ENCODE measurements at regions not wholly inside any gene's neighbourhood (a gene's known extent, or its start where the extent isn't known, plus 50 kb on each side); places are given as distances from the start of the nearest gene placed in this dataset.

DNA sequence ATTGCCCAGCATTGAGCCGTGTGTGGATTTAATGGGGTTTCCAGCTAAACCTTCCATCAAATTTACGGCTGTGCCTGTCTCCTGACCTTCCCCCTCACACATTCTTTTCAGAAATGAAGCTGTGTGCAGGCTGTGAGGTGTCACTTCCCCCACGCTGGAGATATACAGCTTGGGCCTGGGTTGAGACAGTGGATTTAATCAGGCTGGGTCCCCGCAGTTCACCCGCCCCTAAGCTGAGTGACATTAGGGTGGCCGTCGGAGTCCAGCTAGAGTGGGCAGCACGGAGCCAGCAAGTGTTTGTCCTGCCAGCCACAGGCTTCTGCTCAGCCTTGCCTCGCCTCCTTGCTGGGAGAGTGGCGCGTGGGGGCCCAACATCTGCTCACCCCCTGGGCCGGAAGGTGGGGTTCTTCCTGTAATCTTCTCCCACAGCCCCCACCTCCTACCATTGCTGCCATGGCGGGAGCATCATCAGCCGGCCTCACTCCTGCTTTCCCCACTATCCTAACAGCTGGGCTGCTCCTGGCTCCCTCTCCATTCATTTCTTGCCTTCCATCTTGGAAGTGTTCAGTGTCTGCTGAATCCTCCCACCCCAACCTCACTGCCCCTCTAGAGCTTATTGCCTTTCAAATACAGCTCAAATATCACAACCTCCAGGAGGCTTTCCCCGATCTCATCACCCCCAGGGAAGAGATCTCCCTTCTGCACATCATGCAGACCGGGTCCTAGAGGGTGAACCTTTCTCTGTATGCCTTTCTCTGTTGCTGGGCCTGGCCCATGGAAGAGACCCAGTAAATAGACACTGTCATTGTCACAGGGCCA, 149.0 kb downstream of the GLI2 start:
- no peak for DNase-seq

GRCh38 chr2:120885321-120885720, 149.7 kb downstream of the GLI2 start:
- no peak for DNase-seq

GRCh38 chr2:120885749-120886148, 150.1 kb downstream of the GLI2 start:
- DNase-seq, result no peak

- DNase-seq, result no peak
Observed at GRCh38 chr2:120886534-120887319, 151.1 kb downstream of the GLI2 start.

DNA sequence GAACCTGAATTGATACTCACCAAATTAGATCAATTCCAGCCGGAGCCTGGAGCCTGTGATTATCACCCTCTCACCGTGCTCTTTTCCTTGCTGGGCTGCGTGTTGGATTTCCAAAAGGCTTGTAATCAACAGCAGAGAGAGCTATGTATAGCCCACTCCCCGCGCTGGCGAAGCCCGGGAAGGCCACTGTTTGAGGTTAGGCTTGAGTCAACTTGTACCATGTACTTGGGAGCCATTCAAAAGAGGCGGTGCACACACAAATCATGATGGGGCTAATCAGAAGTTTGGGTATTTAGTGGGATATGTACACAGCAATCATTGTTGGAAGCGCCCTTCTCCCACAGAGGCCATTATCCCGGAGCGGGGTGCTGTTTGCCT, 151.6 kb downstream of the GLI2 start:
- DNase-seq, result peak; percentile 33

DNA sequence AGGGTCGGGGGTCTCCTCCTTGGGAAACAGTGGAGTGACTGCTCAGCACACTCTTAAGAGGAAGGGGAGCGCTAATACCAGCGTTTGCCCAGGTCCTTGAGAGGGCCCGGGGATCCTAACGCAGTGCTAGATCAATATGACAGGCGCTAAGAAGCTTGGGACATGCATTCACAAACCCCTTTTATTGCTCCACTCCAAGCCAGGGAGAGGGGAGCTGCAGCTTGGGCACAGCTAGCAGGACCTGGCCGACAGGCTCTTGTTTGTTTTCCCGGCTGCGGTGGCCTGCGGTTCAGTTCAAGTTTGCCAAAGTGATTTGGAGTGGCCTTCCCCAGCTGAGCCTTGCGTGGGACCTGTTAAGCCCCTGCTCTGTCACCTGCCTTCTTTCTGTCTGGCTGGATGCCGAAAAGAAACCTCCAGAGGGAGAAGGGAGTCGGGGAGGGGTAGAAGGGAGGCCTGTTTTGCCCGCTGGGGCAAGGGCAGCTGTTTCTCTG, 152.1 kb downstream of the GLI2 start:
- DNase-seq, result peak; percentile 30

DNA sequence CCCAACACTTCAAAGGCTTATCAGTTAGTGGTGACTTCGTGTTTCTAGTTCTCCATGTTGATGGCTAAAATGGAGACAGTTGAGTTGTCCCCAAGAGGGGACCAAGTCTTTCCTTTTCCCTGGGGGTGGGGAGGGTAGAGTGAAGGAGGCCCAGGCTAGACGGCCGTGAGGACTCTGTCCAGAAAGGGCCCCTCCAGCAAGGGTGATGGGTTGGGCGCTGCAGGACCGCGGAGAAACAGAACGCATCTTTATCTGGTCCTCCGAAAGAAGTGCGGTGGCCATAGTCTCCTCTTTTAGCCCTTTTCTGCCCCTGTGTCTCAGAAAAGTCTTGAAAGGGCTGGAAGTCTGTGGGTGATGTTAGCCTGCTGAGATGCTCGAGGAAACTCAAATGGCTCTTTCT, 153.2 kb downstream of the GLI2 start:
- no peak for DNase-seq

DNA sequence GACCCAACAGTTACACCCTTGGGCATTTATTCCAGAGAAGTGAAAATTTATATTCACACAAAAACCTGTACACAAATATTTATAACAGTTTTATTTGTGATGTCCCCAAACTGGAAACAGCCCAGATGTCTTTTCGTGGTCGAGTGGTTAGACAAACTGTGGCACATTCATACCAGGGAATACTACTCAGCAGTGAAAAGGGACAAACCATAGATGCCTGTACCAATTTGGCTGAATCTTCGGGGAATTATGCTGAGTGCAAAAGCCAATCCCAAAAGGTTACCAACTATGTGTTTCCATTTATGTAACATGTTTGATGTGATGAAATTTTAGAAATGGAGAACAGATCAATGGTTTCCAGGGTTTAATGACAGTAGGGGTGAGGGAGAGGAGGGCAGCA, 154.3 kb downstream of the GLI2 start:
- DNase-seq, result no peak

GRCh38 chr2:120890566-120891360, 155.1 kb downstream of the GLI2 start:
- DNase-seq, result no peak

DNA sequence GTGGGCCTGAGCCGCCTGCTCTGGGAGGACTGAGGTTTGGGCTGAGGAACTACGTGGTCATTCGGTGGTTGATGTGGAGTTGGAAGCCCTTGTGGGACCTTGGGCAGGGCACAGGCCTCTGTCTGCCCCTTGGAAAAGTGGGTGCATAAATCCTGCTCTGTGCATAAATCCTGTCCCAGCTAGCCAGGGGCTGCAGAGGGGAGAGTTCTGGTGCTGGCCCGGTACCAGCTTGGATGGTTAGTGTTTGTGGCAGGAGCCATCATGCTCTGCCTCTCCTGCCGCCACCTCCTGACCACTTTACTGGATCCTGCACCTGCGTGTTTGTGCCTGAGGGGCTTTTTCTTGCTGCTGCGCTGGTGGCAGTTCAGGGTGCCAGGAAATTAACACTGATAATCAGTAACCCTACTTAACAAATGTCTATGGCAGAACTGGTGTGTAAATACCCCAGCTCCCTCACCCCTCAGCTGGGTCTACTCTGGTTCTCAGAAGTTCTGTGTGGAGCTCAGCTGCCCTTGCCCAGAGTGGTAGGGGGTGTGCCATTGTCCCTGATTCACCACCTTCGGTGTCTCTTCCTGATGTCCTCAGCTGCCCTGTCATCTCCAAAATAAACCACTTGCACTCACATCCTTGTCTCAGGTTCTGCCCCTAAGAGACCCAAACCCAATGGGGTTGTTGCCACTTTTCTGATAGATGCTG, 156.8 kb downstream of the GLI2 start:
- DNase-seq, result no peak

GRCh38 chr2:120892967-120893667, 157.4 kb downstream of the GLI2 start:
- DNase-seq, result no peak

DNA sequence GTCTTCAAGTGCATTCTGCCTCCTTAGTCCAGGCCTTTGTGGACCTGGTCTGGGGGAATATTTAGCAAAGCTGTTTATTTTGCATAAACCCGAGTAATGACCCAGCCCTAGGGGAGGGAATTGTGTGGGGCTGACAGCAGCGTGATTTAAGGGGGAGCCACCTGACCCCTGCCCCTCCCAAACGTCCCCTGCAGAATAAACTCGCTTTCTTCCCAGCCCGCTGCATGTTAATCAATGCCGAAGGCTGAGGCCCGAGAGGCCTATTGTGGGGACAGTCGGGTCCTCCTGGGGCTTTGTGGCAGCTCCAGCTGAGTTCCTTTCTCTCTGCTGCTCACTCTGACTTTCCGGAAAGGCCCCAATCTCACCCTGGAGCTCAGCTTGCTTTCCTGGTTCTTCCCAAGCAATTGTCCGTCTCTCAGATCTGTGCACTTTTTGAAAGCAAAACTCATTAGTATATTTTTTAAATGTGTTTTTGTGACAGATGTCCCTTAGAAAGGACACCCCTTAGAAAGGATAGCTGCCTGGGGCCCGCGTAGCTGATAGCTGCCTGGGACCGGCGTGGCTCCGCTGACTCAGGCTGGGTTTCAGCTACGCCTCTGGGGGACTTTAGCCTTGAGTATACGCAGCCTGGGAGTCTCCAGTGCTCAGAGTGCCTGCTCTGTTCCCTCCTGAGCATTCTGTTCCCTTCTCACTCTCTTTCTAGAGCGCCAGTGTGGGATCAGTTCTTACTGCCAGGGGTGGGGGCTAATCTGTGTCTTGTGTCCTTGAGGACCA, 158.3 kb downstream of the GLI2 start:
- DNase-seq, result no peak

GRCh38 chr2:120894966-120895365, 159.3 kb downstream of the GLI2 start:
- no peak for DNase-seq

DNA sequence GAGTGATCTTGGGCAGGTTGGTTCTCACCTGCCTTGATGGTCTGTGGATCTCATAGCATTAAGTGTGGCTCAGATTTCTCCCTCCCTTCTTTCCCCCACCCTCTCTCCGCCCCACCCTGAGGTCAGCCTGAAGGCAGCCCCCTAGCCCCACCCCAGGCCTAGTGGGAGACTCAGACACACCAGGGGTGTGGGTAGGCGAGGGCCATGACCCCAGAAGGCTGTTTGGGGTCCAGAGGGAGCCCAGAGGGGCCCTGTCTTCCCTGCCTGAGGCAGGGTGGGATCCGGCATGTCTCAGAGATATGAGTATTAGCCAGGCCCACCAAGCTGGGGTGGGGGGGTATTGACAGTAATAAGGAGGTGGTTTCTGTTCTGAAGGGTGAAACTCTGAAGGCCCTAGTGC, 160.5 kb downstream of the GLI2 start:
- no peak for DNase-seq

- no peak for DNase-seq
Observed at GRCh38 chr2:120896901-120897300, 161.2 kb downstream of the GLI2 start.

GRCh38 chr2:120897399-120897798, 161.7 kb downstream of the GLI2 start:
- DNase-seq, result no peak

- no peak for DNase-seq
Observed at GRCh38 chr2:120898496-120898895, 162.8 kb downstream of the GLI2 start.

- DNase-seq, result no peak
Observed at GRCh38 chr2:120898961-120899750, 163.5 kb downstream of the GLI2 start.

- no peak for DNase-seq
Observed at GRCh38 chr2:120899771-120900170, 164.1 kb downstream of the GLI2 start.

DNA sequence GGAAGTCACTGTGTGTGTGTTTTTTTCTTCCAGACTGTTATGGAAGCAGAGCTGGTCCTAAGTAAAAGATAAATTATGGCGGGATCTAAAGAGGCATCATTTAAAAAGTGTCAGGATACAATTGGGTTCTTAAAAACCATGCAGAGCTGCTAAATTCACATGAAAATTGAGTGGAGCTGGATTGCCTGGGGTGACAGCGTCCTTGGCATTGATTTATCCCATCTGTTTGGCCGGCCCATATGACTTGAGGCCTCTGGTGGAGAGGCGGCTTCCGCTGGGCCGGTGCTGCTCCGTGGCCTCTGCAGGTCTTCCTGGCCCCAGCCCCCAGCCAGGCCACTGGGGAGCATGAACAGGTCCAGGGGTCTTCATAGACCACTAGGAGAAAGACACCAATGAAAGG, 165.5 kb downstream of the GLI2 start:
- DNase-seq, result no peak

All from NCI-H1092 treated with DMSO at 0.1 percent for 48 hours (cell line).